Inferior parietal cortex (tissue), 1 donor: ENCODE measurements at regions not wholly inside any gene's neighbourhood (a gene's known extent, or its start where the extent isn't known, plus 50 kb on each side); places are given as distances from the start of the nearest gene placed in this dataset.

ENCODE experiments used
- DNase-seq: peaks from one replicate; pipeline ENCODE4 v3.0.0-alpha.2; 2016; ENCODE audit errors: extremely low spot score

DNA sequence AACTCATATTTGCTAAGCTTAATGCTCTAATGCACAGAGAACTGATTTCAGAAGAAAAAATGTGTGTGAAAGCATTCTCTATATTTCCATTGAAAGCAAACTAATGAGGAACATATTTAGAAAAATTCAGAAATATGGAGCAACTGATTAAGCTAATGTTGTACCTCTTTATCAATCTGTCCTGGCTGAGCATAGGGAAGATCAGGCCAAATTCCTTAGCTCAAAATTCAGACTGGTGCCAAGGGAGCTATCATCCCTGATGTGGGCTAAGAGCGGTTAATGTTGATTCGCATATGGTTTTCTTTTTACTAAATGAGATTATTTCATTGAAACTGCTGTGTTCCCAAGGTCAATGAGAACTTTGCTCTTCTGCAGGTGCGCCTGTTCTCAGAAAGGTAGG, 93.9 kb upstream of the HS3ST5 start:
- no peak for DNase-seq

GRCh38 chr6:114435985-114436384, 93.2 kb upstream of the HS3ST5 start:
- no peak for DNase-seq

DNA sequence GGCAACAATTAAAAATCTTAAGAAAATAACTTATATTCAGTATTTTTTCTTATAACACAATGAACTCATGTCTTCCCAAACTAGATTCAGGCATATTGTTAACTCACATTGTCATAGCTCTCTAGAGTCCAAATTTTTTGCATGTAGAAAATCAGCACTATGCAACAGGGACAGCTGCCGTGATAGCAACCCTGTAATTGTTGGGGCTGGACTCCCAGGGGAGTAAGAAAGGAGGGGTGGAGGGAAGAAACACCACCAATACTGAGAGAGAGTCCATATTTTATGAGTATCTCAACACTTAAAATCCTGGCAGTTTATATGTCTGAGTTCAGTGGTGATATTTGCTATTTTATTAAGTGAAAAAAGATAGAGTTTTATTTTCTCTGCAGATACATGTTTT, 89.6 kb upstream of the HS3ST5 start:
- DNase-seq = no peak

DNA sequence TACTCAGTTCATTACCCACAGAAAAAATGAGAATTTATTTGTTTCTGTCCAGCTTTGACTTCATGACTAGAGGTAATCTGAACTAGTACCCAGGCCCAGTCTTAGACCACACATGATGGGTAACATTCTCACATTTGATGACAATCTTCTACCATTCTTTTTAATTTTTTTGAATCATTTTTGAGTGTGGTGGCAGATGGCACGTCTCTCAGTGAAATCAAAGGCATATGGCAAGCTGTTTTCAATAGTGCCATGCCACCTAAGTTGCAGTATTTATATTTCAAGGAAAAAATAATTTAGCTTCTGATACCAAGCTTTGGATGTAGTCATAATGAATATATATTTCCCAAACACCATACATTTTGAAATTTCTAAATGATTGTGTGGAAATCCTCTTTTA, 88.8 kb upstream of the HS3ST5 start:
- no peak for DNase-seq

GRCh38 chr6:114430534-114431124, 87.8 kb upstream of the HS3ST5 start:
- DNase-seq = no peak

DNA sequence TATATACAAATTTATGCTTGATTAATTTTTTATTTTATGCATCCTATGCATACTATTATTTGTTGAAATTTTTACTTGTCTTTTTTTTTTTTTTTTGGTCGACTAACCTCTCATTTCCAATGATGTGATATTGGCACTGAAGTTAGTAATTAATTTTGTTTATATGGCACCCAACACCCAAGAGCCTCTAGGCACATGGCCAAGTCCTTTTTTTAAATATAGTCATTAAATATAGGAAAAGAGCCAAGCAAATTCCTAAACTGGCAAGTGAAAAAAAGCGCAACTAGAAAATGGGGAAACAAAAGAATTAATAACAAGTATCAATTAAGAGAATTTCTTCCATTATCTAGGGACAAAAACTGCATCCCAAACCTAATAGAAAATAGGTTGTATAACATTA, 85.5 kb upstream of the HS3ST5 start:
- DNase-seq = no peak

GRCh38 chr6:114421199-114421598, 78.4 kb upstream of the HS3ST5 start:
- no peak for DNase-seq

DNA sequence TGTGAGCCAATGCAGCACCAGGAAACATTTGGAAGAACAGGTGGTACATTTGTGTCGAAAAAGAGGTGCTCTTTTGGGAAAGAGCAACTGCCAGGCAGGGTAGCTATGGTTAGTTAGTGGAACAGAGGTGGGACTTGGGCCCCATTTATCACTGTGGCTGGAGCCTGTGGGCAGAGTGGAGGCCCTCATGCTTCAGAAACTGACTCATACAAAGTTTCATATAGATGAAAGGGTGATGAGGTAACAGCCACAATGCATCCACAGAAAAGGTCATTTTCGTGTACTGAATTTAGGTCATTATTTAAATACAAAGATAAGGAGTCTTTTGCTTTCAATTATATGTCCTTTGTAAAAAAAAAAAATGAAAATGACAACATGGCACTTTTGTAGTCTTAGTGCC, 76.4 kb upstream of the HS3ST5 start:
- no peak for DNase-seq

GRCh38 chr6:114418304-114418972, 75.6 kb upstream of the HS3ST5 start:
- DNase-seq = no peak

GRCh38 chr6:114407426-114408035, 64.7 kb upstream of the HS3ST5 start:
- DNase-seq = no peak

DNA sequence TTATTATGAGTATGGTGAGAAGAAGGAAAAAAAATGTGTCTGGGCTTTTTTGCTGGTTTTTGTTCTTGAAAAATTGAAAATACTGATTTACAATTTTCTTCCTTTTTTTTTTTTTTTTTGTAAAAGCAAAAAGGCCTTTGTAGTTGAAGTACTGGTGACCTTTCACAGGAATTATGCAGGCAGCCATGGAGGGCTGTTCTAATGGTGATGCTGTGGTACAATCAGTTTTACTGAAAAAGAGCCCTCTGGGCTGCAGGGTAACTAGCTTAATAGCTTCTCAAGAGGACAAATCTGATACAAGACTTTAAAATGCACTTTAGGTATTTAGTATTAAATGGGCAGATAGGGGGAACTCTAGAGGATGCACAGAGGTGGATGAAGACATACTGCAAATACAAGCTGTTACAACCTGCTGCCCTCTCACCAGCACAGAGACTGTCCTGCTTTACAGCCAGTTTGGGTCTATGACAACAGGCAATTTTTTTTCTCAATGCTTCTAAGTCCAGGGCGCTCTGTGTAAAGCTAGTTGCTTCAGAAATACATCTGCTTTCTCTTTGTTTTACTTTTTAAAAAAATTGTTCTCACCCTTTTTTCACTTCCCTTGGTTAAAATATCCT, 61.6 kb upstream of the HS3ST5 start:
- no peak for DNase-seq

DNA sequence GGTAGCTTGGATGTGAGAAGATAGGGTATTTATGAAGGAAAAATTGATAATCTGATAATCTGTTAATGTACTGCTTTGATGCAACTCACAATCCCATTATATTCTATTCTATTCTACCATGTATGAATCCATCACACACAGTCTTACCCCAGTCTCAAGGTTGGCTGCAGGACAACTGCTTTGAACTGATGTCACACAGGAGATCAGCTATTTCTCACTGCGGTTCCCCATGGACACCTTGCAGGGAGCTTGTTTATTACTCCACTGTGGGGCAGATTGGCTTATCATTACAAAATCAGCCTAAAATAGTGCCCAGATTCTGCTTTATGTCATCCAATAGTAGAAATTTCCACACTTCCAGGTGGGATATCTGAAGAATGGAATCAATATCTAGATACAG, 61.0 kb upstream of the HS3ST5 start:
- no peak for DNase-seq

GRCh38 chr6:114398481-114398880, 55.7 kb upstream of the HS3ST5 start:
- DNase-seq = no peak
